NCI-H526 treated with DMSO at 0.1 percent for 48 hours (cell line): ENCODE measurements at regions not wholly inside any gene's neighbourhood (a gene's known extent, or its start where the extent isn't known, plus 50 kb on each side); places are given as distances from the start of the nearest gene placed in this dataset.
"Not testable (repeated sequence)": the region's sequence is repeated elsewhere in the genome, so short reads cannot be mapped to it uniquely, and the experiment has no call there.

Source experiments
- DNase-seq: peaks from one replicate; lab custom pipeline; 2025; lab: John Stamatoyannopoulos, UW

DNA sequence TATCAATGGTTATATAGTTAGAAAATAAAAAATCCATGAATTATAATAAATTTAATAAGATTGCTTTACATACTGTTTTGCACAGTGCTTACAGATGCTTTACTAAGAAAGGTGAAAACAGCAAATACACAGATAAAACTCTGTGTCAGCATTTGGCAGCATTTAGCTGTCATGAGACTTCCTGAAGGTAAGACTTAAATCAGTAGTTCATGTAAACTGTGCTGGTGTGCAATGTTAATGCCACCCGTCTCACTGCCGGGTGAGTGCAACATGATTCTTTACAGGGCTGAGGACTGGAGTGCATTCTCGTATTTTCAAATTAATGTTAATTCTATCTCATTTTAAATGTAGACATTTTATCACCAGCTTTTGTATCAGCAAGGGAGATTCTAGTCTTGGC, 326.2 kb upstream of the POT1 start:
- DNase-seq = no peak

DNA sequence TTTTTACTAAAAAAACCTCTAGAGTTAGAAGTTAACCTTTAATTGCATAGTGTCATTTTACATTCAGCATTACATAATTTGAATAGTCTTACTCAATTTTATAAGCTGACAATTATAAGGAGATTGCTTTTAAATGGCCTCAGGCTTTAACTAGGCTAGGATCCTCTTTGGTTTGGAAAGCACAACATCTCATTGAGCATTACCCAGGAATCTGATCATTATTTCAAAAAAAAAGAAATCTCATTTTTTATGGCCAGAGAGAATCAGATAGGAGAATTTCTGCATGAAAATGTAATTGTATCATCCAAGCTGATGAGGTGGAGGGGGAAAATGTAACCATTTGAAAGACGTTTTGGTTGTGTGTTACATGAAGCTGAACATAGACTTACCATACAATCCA, 324.9 kb upstream of the POT1 start:
- no peak for DNase-seq

DNA sequence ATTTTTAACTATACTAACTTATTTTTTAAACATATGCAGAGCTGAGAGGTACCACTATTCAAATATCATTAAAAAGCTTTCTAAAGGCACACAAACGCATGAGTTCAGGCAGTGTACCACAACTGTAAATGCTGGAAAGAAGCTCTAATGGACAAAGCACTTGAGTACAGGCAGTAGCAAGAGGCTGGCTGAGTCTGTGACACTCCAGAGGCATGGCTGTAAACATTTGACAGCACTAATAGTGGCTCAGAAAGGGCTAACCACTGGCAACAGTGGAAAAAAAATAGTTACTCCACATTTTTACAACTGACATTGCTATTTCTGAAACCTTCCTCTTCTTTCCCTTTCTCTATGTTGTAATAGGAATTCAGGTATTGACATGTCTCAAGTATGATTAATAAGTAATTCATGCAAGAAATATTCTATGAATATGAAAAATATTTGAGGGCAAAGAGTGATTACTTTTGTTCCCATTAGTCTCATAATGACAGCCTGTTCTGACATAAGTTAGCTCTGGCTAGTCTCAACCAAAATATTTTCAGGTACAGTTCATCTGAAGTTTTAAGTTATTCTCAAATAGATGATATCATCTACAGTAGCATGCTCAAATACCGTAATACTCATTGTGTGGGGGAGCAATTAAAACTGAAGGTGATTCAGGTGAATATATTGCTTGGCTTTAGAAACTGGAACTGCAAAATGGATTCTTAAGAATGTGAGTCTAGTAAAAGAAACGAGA, 324.0 kb upstream of the POT1 start:
- DNase-seq = no peak

DNA sequence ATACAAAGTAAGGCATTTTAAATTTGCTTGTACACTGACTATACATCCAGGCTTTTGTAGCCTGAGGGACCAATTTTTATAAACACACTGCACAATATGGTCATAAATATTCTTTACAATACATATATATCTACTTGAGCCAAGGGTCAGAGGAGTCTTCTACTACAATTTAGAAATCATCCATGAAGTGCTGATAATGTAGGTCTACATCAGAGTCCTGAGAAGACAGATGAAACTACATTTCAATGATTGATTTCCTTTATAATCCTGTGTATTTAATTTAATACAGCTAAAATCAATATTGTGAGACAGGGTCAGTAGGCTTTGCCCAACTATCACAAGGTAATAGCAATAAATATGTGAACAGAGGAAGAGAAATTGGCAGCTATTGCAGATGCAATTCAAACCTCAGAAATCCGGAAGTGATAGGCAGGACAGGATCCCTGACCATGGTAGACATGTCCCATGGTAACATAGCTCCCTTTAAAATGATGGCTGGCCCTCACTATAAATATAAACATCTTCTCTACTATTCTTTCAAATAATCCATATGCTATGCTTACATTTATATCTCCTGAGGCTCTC, 318.0 kb upstream of the POT1 start:
- no peak for DNase-seq

DNA sequence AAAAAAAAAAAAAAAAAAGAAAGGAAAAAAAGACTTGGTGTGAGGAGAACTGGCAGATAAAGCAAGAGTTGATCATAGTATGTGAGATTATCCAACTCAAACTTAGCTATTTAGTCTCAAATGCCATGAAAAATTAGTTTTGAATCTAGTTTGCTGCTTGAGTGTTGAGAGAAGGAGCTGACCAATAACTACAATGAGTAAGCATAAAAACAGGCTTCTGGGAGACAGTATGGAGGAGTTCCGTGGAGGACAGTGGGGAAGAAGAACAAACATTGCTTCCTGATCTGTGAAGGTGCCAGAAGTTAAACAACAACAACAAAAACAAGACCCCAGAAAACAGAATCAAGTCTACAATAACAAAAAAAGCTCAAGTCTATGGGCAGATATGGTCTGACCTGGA, 317.1 kb upstream of the POT1 start:
- no peak for DNase-seq

DNA sequence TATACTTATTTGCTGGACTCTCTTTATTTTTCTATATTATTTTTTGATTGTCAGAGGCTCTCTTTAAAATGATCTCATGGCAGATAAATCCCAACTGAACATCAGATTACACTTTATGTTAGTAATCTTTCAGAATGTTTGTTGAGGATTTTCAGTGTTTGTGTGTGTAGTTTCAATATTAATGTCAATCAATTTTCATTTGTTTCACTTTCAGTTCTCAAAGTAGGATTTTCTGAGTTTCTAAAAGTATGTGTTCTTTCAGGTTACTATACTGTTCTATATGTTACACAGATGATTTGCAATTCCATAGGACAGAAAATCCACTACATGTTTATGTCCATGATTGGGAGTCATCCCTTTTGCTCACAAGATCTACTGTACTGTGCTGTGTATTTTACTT, 311.9 kb upstream of the POT1 start:
- no peak for DNase-seq

DNA sequence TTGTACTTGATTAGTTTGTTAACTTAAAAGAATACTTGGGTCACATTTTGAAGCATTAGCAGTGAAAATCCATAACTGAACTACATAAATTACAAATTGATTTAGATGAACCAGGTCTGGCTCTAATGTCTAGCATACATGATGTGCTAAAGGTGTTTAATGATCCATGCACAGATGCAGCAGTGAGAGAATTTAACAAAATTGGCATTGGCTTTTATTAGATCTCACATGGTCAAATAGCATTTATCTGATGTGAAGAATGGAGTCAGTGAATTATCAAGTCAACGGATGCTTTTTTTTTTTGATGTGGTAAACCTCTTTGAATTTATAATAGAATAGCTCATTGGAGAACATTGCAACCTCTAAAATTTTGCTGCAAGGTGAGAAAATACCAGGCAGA, 293.0 kb upstream of the POT1 start:
- DNase-seq = no peak

DNA sequence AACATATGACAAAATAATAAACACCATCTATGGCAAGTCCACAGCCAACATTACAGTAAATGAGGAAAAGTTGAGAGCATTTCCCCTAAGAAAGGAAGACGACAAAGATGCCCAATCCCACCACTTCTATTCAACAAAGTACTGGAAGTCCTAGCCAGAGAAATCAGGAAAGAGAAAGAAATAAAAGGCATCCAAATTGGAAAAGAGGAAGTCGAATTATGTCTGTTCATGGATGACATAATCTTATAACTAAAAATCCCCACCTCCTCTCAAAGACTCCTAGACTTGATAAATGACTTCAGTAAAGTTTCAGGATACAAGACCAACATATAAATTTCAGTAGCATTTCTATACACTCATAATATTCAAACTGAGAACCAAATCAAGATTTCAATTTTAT, 288.5 kb upstream of the POT1 start:
- DNase-seq = no peak

DNA sequence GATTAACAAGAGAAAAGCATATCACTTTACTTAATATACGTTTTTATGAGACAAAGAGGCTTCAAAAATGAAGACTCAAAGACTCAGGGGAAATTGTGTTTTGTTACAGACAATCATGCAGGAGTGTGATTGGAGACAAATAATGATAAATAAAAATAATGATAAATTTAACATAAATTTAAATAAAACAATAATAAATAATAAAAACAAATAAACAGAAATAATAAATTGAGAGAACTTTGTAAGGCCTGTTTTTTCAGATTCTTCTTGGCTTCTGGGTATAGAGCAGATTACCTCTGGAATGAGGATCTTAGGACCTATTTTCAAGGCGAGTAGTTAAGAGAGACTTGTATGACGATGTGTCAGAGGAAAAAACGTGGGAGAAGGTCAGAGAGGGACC, 271.4 kb upstream of the POT1 start:
- no peak for DNase-seq

DNA sequence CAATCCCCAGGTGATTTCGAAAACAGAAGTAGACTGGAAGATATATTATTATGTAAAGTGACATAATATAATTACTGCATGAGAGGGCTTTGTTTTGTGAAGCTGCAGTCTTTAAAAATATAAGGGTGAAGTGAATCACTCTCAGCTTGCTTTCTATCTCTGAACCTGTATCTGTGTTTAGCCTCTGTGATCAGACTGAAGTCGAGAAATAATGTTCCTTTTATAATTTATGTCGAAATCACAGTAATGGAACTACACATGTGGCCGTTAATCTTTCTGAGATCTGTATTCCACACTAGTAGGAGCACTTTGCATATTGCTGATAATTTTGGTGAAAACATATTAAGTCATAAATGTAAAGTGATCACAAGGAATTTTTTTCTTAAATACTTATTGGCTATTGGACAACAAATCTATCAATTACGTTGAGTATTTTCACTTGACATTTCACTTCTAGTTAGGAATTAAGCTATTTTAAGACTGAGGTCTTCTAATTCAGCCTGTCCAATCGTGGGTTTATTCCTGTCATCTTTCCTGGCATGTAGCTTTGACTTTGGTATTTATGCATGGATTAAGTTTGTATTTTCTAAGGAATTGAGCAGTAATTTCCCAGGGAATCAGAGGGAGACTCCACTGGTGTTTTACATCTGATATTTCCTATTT, 268.2 kb upstream of the POT1 start:
- peak; percentile 42 for DNase-seq

DNA sequence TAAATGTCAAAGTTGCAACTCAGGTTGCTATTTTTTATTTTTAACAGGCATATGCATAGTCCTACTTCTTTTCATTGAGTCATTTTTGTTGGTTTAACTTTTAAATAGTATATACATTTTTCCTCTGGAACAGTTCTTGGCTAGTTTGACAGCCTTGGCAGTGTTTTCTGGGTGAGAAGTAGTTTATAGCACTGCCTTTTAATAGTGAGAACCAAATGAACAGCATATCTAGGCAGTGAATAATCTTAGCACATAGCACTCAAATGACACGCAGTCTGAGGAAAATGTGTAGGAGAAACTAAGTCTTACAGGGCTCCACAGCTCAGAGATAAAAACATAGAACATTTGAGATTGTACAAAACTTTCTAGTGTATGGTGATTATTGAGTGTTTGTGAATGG, 265.5 kb upstream of the POT1 start:
- DNase-seq = no peak

DNA sequence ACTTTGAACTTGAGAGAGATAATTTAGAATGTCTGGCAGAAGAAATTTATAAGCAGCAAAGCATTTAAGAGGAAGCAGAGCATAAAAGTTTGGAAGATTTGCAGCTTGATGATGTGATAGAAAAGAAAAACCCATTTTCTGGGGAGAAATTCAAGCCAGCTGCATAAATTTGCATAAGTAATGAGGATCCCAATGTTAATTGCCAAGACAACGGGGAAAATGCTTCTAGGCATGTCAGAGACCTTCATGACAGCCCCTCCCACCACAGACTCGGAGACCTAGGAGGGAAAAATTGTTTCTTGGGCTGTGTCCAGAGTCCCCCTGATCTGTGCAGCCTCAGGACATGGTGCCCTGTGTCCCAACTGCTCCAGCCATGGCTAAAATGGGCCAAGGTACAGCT, 263.6 kb upstream of the POT1 start:
- DNase-seq = no peak

DNA sequence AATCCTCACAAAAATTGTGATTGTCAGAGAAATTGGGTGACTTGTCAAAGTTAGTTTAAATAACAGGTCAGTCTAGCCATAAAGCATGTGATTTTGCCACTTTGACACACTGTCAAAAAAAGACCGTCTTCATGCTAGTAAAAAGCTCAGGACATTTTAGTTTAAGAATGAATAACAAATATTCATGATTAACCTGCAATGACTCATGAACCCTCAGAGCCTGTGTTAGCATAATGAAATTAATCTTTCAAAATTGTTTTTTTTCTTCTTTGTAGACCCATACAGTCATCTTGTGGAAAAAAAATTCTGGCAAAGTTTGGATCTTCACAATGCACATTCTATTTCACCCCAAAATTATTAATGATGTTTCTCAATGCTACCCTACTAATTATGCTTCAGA, 255.2 kb upstream of the POT1 start:
- DNase-seq = no peak

DNA sequence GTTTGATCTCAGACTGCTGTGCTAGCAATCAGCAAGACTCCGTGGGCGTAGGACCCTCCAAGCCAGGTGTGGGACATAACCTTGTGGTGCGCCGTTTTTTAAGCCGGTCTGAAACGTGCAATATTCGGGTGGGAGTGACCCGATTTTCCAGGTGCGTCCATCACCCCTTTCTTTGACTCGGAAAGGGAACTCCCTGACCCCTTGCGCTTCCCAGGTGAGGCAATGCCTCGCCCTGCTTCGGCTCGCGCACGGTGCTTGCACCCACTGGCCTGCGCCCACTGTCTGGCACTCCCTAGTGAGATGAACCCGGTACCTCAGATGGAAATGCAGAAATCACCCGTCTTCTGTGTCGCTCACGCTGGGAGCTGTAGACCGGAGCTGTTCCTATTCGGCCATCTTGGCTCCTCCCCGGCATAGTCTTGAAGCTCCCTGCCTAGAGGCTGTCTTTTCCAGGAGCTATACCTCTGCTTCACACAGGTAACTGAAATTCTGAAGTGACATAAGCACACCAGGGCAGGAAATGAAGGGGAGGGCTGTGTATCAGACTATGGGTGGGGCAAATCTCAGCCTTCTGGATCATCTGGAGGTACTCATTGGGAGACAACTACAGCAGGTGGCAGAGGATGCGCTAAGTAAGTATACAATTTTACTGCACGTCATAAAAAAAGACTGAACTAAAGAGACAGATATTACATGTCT, 252.1 kb upstream of the POT1 start:
- not testable (repeated sequence) for DNase-seq

DNA sequence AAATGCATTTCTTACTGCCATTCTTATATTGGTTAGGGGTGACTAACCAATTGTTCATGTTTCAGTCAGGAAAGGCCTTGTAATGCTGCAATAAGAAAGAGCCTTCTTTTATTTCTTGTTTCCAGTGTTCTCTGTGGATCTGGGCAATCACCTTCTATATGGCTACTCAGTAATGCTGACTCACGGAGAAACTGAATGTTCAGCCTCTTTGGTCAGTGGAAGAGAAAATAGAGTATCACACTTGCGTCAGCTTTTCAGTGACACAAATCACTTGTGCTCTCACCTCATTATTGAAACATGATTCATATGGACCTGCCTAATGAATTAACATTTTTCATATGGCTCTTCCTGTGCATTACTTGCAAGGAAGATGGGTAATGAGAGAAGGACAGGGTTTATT, 243.9 kb upstream of the POT1 start:
- no peak for DNase-seq

DNA sequence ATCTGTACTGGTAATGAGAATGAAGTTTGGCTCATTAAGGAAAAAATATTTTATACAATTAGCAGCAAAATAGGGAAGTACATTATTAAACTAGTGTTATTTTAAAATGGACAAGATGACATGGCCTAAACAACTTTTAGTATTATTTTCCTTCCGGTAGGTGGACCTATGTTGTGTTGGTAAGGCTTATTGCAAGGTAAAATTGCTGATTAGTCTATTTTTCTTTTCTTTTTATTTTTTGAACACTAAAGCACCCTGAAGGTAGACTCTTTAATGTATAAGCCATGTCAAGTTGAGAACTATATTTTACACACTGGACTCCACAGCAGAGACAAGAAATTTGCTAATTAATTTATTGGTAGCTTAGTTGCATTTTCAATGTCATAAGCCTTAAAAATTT, 239.5 kb upstream of the POT1 start:
- no peak for DNase-seq

DNA sequence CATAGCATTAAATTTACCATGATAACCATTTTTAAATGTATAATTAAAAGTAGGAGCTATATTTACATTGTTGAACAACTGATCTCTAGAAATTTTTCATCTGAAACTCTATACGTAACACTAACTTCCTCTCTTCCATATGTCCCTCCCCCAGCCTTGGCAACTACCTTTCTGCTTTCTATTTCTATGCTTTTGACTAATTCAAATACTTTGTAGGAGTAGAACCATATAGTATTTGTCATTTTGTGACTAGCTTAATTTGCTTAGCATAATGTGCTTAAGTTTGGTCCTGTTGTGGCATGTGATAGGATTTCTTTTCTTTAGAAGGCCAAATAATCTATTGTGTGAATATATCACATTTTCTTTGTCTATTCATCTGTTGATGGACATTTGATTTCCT, 225.3 kb upstream of the POT1 start:
- DNase-seq = no peak

DNA sequence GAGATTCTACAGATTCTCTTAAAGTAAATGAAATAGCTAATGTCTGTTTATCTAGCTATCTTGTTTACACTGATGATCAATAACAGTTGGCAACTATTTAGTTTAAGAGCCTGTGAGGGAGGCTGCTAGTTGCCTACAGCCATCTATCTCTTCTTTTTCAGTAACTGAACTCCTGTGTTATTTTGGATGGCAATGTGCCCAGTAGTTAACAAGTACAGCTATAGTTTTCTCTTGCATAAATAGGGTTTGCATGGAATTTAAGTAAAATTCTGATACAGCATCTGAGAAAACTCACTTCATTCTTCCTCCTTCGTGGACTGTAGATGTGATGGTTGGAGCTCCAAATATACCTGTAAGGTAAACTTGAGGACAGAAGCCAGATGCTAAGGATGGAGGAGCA, 219.5 kb upstream of the POT1 start:
- no peak for DNase-seq

DNA sequence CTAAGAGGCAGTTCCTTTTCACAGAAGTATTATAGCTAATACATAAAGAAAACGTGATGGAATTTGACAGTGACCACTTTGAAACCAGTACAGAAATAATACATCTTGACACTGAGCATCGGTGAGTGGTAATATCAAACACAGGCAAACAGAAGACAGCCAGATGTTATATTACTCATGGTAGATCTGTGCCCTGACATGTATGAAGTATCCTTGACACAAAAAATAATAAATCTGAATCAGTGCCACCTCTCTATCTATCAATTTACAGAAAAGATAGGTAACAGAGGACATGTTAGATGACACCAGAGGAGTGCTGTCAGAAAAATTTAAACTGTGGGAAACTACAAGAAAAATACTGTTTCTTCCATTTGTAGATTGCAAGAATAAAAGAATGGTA, 217.4 kb upstream of the POT1 start:
- no peak for DNase-seq

DNA sequence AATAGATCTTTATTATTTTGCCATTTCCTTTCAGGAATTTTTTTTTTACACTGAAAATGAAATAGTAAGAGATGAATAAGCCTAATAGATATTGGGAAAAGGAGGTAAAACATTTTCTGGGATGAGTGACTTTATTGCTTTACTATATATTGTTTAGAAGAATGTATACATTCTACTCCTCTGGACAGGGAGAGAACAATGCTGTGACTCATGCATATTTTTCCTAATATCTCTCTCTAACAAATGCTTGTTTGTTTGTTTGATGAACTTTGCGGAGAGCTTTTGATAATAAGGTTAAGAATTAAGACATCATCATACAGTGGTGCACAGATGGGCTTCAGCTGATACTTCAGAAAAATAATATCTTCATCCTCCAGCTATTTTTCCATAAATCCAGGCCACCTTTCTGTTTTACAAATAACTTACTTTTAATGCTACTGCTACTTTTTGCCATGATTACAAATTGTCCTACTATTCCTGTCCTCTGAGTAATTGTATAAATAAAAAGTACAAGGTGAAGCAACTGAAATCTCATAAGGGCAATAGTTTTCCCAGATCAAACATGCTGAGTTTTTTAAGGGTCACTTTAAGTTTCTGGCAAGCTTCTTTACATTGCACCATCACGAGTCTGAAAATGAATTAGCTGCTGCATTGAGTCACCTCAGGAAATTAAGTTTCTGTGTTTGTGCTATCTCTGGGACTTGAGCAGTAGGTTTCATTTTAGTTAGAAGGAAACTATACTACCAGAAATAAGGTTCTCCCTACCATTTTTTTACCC, 207.3 kb upstream of the POT1 start:
- no peak for DNase-seq

DNA sequence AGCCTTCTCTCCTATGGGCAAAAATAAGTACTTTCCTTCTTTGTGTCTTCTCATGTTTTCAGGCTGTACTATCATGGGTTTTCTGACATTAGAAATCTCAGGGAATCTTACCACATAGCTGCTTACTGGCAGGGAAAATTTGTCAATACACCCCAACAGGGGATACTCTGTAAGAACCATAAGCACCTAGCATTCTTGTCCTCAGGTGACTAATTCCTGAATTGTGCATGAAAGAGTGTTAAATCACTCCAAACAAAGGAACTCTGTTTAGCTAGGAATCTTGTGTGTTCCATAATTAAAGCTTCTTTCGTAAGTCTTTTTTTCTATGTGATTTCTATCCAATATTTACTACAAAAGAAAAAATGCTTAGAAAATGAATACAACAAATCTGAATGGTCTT, 206.7 kb upstream of the POT1 start:
- no peak for DNase-seq

DNA sequence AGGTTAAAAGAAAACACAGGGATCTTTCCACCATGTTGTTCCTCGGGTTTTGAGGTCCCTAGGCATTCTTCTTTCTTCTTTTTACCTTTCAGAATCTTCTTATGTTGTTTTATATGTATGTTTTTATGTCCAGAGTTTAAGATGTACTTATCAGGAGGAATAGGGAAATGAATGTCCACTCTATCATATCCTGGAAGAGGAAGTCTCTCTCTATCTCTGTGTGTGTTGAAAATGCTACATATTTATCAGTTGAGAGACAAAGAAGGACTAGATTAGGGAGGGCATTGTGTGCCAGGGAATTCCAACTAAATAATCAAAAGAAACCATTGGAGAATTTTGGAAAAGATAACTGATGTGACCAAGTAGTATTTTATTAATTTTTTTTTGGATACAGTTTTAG, 200.5 kb upstream of the POT1 start:
- no peak for DNase-seq
